ENCODE measurements at regions not wholly inside any gene's neighbourhood (a gene's known extent, or its start where the extent isn't known, plus 50 kb on each side); places are given as distances from the start of the nearest gene placed in this dataset.
"Not testable (repeated sequence)": the region's sequence is repeated elsewhere in the genome, so short reads cannot be mapped to it uniquely, and the experiment has no call there.

- no peak overlapping the region for H3K4me3 ChIP-seq (ENCODE audit: low read depth, low read length)
- no peak for TF ChIP-seq CTCF (IDR thresholded peaks at IDR 0.05; ENCODE audit: low read depth, low read length)
Observed at GRCh38 chr14:35963209-35963608, 137.1 kb downstream of the BRMS1L start.

GRCh38 chr14:35961697-35962274, 135.6 kb downstream of the BRMS1L start:
- TF ChIP-seq CTCF (IDR thresholded peaks at IDR 0.05; ENCODE audit: low read depth, low read length), result no peak
- no peak overlapping the region for H3K4me3 ChIP-seq (ENCODE audit: low read depth, low read length)

- TF ChIP-seq CTCF (IDR thresholded peaks at IDR 0.05; ENCODE audit: low read depth, low read length), result no peak
- no peak overlapping the region for H3K4me3 ChIP-seq (ENCODE audit: low read depth, low read length)
Observed at GRCh38 chr14:35959835-35960234, 133.7 kb downstream of the BRMS1L start.

GRCh38 chr14:35958499-35958898, 132.4 kb downstream of the BRMS1L start:
- TF ChIP-seq CTCF (IDR thresholded peaks at IDR 0.05; ENCODE audit: low read depth, low read length), result no peak

GRCh38 chr14:35956376-35957085, 130.4 kb downstream of the BRMS1L start:
- no peak for TF ChIP-seq CTCF (IDR thresholded peaks at IDR 0.05; ENCODE audit: low read depth, low read length)
- H3K4me3 ChIP-seq (ENCODE audit: low read depth, low read length), result no peak overlapping the region

More at GRCh38 chr14:35958499-35958898, 132.4 kb downstream of the BRMS1L start:
- no peak overlapping the region for H3K4me3 ChIP-seq (ENCODE audit: low read depth, low read length)

- H3K4me3 ChIP-seq (ENCODE audit: low read depth, low read length), result no peak overlapping the region
- no peak for TF ChIP-seq CTCF (IDR thresholded peaks at IDR 0.05; ENCODE audit: low read depth, low read length)
Observed at GRCh38 chr14:35952584-35952983, 126.4 kb downstream of the BRMS1L start.

- no peak overlapping the region for H3K4me3 ChIP-seq (ENCODE audit: low read depth, low read length)
- no peak for TF ChIP-seq CTCF (IDR thresholded peaks at IDR 0.05; ENCODE audit: low read depth, low read length)
Observed at GRCh38 chr14:35949920-35950513, 123.9 kb downstream of the BRMS1L start.

- not testable (repeated sequence) for H3K4me3 ChIP-seq (ENCODE audit: low read depth, low read length)
Observed at GRCh38 chr14:35947983-35948382, 121.8 kb downstream of the BRMS1L start.
